Thymus (tissue), 11 donors: ENCODE measurements at regions not wholly inside any gene's neighbourhood (a gene's known extent, or its start where the extent isn't known, plus 50 kb on each side); places are given as distances from the start of the nearest gene placed in this dataset.

ENCODE experiments used
- DNase-seq, 9 donors: peaks; one replicate each; pipeline ENCODE4 v3.0.0-alpha.2; 2013; ENCODE audit warnings: low spot score in 9 of 9, low read depth in 6 of 9, missing footprints in 1 of 9
- H3K27ac ChIP-seq, 2 donors: one replicate each; pipeline ENCODE4 v1.5.1; 2013; ENCODE audit warnings: control low read depth in 1 of 2, low read depth in 1 of 2, low read length in 1 of 2, mild to moderate bottlenecking in 1 of 2, moderate library complexity in 1 of 2
- H3K27me3 ChIP-seq, 2 donors: one replicate each; pipeline ENCODE4 v1.5.1; 2013; ENCODE audit warnings: low read length in 1 of 2; ENCODE audit not compliant: control insufficient read depth in 2 of 2, insufficient read depth in 1 of 2
- H3K36me3 ChIP-seq, 2 donors: one replicate each; pipeline ENCODE4 v1.5.1; 2013; ENCODE audit warnings: low read length in 1 of 2, mild to moderate bottlenecking in 1 of 2, moderate library complexity in 1 of 2; ENCODE audit not compliant: control insufficient read depth in 2 of 2, insufficient read depth in 2 of 2
- H3K4me1 ChIP-seq, 2 donors: one replicate each; pipeline ENCODE4 v1.5.1; 2013; ENCODE audit warnings: low read length in 2 of 2; ENCODE audit not compliant: control insufficient read depth in 2 of 2, insufficient read depth in 2 of 2
- H3K4me3 ChIP-seq, 2 donors: one replicate each; pipeline ENCODE4 v1.5.1; 2013; ENCODE audit warnings: low read length in 2 of 2, control low read depth in 1 of 2, mild to moderate bottlenecking in 1 of 2
- H3K9me3 ChIP-seq, 2 donors: one replicate each; pipeline ENCODE4 v1.5.1; 2013; ENCODE audit warnings: low read length in 1 of 2, mild to moderate bottlenecking in 1 of 2; ENCODE audit not compliant: control insufficient read depth in 2 of 2, insufficient read depth in 1 of 2
- WGBS: extraction: QIAGEN DNeasy Blood & Tissue Kit; methylation state at CpG from one replicate; pipeline ENCODE4 v1.1.7; 2013; 5-methylcytosine and 5-hydroxymethylcytosine counted together
- donor health status: healthy.

- no peak for DNase-seq
- no peaks in the 10 kb centered on the region for H3K27me3 ChIP-seq
- WGBS: 93% methylated on average over 2 of the region's 2 CpGs
- no peaks in the 10 kb centered on the region for H3K9me3 ChIP-seq
- H3K36me3 ChIP-seq: no peaks in the 10 kb centered on the region
- no peak overlapping the region for H3K4me3 ChIP-seq
- H3K27ac ChIP-seq: no peak overlapping the region
- H3K4me1 ChIP-seq: no peaks in the 10 kb centered on the region
These were observed 116.7 kb upstream of the ZNF366 start for GRCh38 chr5:72623936-72624335.

- WGBS: 95% methylated on average over 6 of the region's 6 CpGs
These were observed 116.1 kb upstream of the ZNF366 start for GRCh38 chr5:72623323-72623722.

GRCh38 chr5:72622170-72622760, 115.1 kb upstream of the ZNF366 start:
- no peaks in the 10 kb centered on the region for H3K9me3 ChIP-seq
- WGBS: 80% methylated on average over 5 of the region's 5 CpGs
- H3K27ac ChIP-seq: no peak overlapping the region
- no peak for DNase-seq
- no peaks in the 10 kb centered on the region for H3K27me3 ChIP-seq
- no peaks in the 10 kb centered on the region for H3K4me1 ChIP-seq
- H3K36me3 ChIP-seq: no peaks in the 10 kb centered on the region
- H3K4me3 ChIP-seq: no peak overlapping the region

More at GRCh38 chr5:72623323-72623722, 116.1 kb upstream of the ZNF366 start:
- no peak for DNase-seq
- Histone ChIP-seq H3K36me3 (no peaks in the 10 kb centered on the region), H3K9me3 (no peaks in the 10 kb centered on the region), H3K27ac (no peak overlapping the region), H3K4me1 (no peaks in the 10 kb centered on the region), H3K27me3 (no peaks in the 10 kb centered on the region), H3K4me3 (no peak overlapping the region)

- H3K27ac ChIP-seq: no peak overlapping the region
- H3K4me1 ChIP-seq: no peaks in the 10 kb centered on the region
- no peaks in the 10 kb centered on the region for H3K9me3 ChIP-seq
- 95% methylated on average over 1 of the region's 1 CpG for WGBS
- DNase-seq: no peak
- H3K4me3 ChIP-seq: no peak overlapping the region
- H3K27me3 ChIP-seq: no peaks in the 10 kb centered on the region
- H3K36me3 ChIP-seq: no peaks in the 10 kb centered on the region
These were observed 114.4 kb upstream of the ZNF366 start for GRCh38 chr5:72621576-72621975.

- Histone ChIP-seq H3K4me1 (no peaks in the 10 kb centered on the region), H3K27me3 (no peaks in the 10 kb centered on the region), H3K9me3 (no peaks in the 10 kb centered on the region), H3K4me3 (no peak overlapping the region), H3K36me3 (no peaks in the 10 kb centered on the region), H3K27ac (no peak overlapping the region)
- no peak for DNase-seq
- WGBS: 82% methylated on average over 1 of the region's 1 CpG
These were observed 112.5 kb upstream of the ZNF366 start for GRCh38 chr5:72619677-72620076.

GRCh38 chr5:72619251-72619650, 112.0 kb upstream of the ZNF366 start:
- Histone ChIP-seq H3K4me3 (no peak overlapping the region), H3K4me1 (no peaks in the 10 kb centered on the region), H3K9me3 (no peaks in the 10 kb centered on the region), H3K36me3 (no peaks in the 10 kb centered on the region), H3K27ac (no peak overlapping the region), H3K27me3 (no peaks in the 10 kb centered on the region)
- DNase-seq: no peak
- WGBS: 97% methylated on average over 2 of the region's 2 CpGs

GRCh38 chr5:72618708-72619107, 111.5 kb upstream of the ZNF366 start:
- no peaks in the 10 kb centered on the region for H3K4me1 ChIP-seq
- 91% methylated on average over 4 of the region's 4 CpGs for WGBS
- H3K27ac ChIP-seq: no peak overlapping the region
- no peak overlapping the region for H3K4me3 ChIP-seq
- H3K9me3 ChIP-seq: no peaks in the 10 kb centered on the region
- no peaks in the 10 kb centered on the region for H3K27me3 ChIP-seq
- no peak for DNase-seq
- no peaks in the 10 kb centered on the region for H3K36me3 ChIP-seq

GRCh38 chr5:72615061-72615460, 107.9 kb upstream of the ZNF366 start:
- DNase-seq: no peak
- H3K9me3 ChIP-seq: no peaks in the 10 kb centered on the region
- H3K27ac ChIP-seq: no peak overlapping the region
- no peaks in the 10 kb centered on the region for H3K27me3 ChIP-seq
- no peaks in the 10 kb centered on the region for H3K36me3 ChIP-seq
- H3K4me1 ChIP-seq: no peaks in the 10 kb centered on the region
- H3K4me3 ChIP-seq: no peak overlapping the region

GRCh38 chr5:72613515-72613914, 106.3 kb upstream of the ZNF366 start:
- H3K36me3 ChIP-seq: no peaks in the 10 kb centered on the region
- 95% methylated on average over 2 of the region's 2 CpGs for WGBS
- no peak overlapping the region for H3K4me3 ChIP-seq
- no peaks in the 10 kb centered on the region for H3K9me3 ChIP-seq
- no peak for DNase-seq
- no peak overlapping the region for H3K27ac ChIP-seq
- H3K27me3 ChIP-seq: no peaks in the 10 kb centered on the region
- no peaks in the 10 kb centered on the region for H3K4me1 ChIP-seq

GRCh38 chr5:72612810-72613209, 105.6 kb upstream of the ZNF366 start:
- Histone ChIP-seq H3K36me3 (no peaks in the 10 kb centered on the region), H3K4me3 (no peak overlapping the region), H3K27ac (no peak overlapping the region), H3K4me1 (no peaks in the 10 kb centered on the region), H3K9me3 (no peaks in the 10 kb centered on the region), H3K27me3 (no peaks in the 10 kb centered on the region)
- DNase-seq: no peak
- WGBS: 96% methylated on average over 2 of the region's 2 CpGs
